SH-SY5Y (cell line): ENCODE measurements at regions not wholly inside any gene's neighbourhood (a gene's known extent, or its start where the extent isn't known, plus 50 kb on each side); places are given as distances from the start of the nearest gene placed in this dataset.

Experiments
- GATA2 ChIP-seq: IDR thresholded peaks from 2 replicates; pipeline ENCODE4 v1.6.1; 2011; ENCODE audit warnings: mild to moderate bottlenecking, low read depth, low read length
- GATA3 ChIP-seq: IDR thresholded peaks from 2 replicates; pipeline ENCODE4 v1.6.1; 2011; ENCODE audit warnings: low read depth, mild to moderate bottlenecking, low read length, moderate library complexity

DNA sequence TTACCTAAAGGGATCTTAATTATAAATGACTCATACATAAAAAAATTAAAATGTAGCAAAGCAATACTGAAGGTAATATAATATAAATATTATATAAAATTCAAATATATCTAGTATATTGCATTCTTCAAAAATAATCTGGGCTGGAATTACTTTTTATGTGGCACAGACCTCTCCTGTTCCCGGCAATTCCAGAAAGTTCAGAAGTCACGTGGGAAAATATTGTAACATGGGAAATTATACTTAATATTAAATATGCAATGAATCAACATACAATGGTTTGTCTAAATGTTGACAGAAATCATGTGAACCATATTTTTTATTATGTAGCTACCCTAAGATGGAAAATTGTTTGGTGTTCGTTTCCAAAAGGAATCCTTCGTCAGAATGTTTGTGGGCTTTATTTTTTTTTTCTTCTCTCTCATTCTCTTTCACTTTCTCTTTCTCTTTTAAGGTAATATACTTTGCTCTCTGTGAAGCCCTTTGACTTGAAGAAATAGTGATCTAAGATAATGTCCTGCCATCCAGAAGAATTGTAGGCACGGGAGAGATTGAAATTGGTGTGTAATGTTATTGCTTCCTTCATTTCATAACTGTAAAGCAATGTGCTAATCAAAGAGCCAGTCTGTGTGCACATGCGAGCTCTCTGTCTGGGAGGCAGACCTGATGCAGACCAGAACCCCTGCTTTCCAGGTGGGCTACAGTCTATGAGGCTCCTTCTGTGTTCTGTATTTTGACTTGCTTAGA lies 559.4 kb downstream of the NR2F2 start:
- TF ChIP-seq GATA2 (no peak), GATA3 (no peak)

DNA sequence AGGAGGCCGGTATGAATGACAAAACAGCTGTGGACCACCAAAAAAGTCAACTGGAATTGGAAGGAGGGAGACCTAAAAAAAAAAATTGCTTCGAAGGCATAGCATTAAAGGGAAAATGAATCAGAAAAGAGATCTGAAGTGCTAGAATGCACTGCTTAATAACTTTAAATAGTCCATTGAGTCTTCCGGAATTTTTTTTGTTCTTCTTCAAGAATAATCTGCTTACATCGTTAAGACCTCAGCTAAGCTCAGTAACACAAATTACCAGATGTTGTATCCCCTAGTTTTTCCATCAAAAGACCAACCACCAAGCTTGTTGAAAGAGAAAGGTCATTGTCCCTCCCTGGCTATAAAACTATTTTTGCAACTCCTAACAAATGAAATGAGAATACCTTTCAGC lies 560.5 kb downstream of the NR2F2 start:
- TF ChIP-seq GATA2 (no peak), GATA3 (no peak)

- TF ChIP-seq GATA2 (no peak), GATA3 (no peak)
Observed at GRCh38 chr15:96893159-96893906, 562.8 kb downstream of the NR2F2 start.

DNA sequence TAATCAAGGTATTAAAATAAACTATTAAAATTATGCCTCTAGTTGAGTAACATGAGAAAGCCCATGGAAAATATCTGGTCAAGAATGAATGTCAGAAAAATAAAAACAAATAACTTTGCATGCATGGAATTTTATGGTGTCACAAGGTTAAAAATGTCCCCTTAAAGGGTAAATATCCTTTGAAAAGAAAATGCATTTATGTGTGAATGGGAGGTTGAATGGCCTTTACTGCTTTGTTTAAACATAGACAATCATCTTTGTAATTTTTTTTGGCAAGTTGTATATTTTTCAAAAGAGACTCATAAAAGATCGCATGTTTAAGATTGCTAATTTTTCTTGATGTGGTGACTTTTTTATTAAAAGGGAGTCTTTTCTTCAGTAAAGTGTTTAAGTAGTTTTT lies 564.2 kb downstream of the NR2F2 start:
- TF ChIP-seq GATA3: no peak
- no peak for TF ChIP-seq GATA2

DNA sequence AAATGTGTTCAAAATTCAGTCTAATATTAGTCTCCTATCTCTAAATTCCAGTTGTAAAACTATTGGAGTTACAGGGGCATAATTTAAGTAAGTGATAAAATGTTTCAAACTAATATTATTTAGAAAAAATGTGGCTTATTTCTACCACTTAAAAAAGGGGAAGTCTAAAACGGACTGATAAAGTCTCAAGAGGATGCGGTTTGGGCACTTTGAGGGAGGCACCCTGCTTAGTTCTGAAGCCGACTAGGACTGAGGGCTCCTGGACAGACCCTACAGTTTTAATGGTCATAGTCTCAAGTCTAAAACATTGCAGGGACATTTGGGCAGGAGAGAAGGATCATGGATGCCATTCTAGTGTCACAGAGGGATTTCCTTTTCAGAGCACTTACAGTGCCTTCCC lies 566.3 kb downstream of the NR2F2 start:
- TF ChIP-seq GATA3 (no peak), GATA2 (no peak)

DNA sequence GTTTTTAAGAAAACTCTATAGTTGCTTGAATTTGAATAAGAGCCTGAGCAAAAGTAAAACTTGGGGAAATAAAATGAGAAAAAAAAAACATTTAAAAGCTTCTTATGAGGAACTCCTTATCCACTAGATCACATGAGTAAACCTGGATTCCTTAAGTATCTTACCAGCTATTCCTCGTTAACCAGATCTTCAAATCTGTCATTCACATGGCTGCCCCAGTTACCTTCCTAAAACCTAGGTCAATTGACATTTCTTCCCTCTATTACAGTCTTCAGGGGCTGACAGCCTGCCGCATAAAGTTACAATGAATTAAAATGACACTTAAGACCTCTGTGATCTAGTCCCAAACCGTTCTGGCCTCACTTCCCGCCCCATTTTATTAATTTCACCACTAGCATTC lies 583.6 kb downstream of the NR2F2 start:
- TF ChIP-seq GATA2: no peak
- TF ChIP-seq GATA3: no peak

- TF ChIP-seq GATA2: no peak
- TF ChIP-seq GATA3: no peak
Observed at GRCh38 chr15:96916750-96917149, 586.2 kb downstream of the NR2F2 start.

GRCh38 chr15:96924570-96924969 lies 594.1 kb downstream of the NR2F2 start:
- TF ChIP-seq GATA2 (no peak), GATA3 (no peak)

DNA sequence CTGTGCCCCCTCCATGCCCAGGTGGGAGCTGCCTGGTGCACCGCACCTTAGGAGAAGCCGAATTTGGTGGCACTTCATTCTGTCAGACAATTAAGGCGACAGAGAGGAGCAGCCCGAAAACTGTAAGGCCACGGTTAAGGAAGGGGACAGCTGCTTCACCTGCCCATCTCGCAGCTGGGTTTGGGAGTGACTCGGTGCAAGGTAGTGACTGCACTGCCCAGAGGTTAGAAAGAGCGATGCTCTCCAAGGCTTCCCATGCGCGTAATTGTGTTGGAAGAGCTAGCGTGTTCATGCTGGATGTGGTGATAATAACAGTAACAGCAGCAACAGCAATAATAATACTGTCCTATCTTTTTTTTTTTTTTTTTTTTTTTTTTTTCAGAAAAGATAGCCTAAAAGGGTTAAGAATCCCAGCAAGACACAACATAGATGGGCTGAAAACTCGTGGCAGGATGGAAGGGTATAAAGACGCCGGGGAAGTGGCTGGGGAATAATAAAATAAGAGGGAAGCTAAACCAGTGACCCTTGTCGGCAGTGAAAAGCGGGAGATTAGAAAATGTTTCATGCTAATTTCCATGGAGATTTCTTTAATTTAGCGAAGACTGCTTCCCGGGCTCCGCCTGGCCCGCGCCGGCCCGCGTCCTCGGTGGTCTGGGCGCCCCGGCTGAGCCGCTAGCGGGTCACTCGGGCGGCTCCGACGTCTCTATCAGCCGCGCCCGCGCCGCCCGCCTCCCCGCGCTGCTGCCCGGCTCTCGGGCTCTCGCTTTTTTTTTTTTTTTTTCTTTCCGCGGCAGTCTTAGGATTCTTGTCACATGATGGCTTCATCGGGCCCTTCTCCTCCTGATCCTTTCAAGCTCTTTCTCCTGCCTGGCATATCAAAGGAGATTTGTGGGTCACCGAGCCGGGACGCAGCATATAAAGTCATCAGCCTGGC lies 617.1 kb downstream of the NR2F2 start:
- no peak for TF ChIP-seq GATA3
- no peak for TF ChIP-seq GATA2

GRCh38 chr15:96948981-96949380 lies 618.5 kb downstream of the NR2F2 start:
- TF ChIP-seq GATA3: no peak
- TF ChIP-seq GATA2: no peak

- TF ChIP-seq GATA2: no peak
- TF ChIP-seq GATA3: no peak
Observed at GRCh38 chr15:96958721-96959120, 628.2 kb downstream of the NR2F2 start.

GRCh38 chr15:96959501-96959900 lies 629.0 kb downstream of the NR2F2 start:
- TF ChIP-seq GATA3: no peak
- no peak for TF ChIP-seq GATA2

GRCh38 chr15:96960711-96961480 lies 630.4 kb downstream of the NR2F2 start:
- no peak for TF ChIP-seq GATA2
- no peak for TF ChIP-seq GATA3
